Esophagus squamous epithelium (tissue), 4 donors: ENCODE measurements at regions not wholly inside any gene's neighbourhood (a gene's known extent, or its start where the extent isn't known, plus 50 kb on each side); places are given as distances from the start of the nearest gene placed in this dataset.

Experiments
- POLR2A ChIP-seq, 4 donors: fragments of 450-650 bp; IDR thresholded peaks; one replicate each; pipeline ENCODE4 v1.6.1; 2017; ENCODE audit warnings: antibody characterized with exemption in 4 of 4, mild to moderate bottlenecking in 4 of 4, moderate library complexity in 3 of 4
- TF ChIP-seq, protein P1 (sequence below), 6 experiments: fragments of 450-650 bp in 4 of 6; fragments of 200-600 bp in 2 of 6; sonication (generic) in 2 of 6; IDR thresholded peaks; one replicate each; pipeline ENCODE4 v1.5.1; 2016 to 2019; ENCODE audit warnings: antibody characterized with exemption in 6 of 6, mild to moderate bottlenecking in 4 of 6, moderate library complexity in 4 of 6

DNA sequence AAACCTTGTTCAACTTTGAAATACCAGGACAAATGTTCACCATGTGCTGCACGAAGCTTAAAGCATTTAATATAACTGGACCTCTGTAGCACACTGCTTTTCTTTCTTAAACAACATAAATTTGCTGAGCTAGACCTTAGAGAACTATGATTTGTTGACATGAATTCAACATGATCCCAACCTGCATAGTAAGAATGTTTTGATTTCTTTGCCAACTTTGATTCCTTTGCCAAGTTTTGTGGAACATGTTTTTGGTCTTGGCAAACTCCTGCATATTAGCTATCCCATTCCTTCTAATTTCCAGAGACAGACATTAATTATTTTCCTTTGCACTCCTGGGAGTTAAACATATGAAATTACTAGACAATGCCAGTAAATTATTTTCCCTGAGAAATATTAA, 197.2 kb upstream of the RBMS3 start:
- TF ChIP-seq, protein P1, sequence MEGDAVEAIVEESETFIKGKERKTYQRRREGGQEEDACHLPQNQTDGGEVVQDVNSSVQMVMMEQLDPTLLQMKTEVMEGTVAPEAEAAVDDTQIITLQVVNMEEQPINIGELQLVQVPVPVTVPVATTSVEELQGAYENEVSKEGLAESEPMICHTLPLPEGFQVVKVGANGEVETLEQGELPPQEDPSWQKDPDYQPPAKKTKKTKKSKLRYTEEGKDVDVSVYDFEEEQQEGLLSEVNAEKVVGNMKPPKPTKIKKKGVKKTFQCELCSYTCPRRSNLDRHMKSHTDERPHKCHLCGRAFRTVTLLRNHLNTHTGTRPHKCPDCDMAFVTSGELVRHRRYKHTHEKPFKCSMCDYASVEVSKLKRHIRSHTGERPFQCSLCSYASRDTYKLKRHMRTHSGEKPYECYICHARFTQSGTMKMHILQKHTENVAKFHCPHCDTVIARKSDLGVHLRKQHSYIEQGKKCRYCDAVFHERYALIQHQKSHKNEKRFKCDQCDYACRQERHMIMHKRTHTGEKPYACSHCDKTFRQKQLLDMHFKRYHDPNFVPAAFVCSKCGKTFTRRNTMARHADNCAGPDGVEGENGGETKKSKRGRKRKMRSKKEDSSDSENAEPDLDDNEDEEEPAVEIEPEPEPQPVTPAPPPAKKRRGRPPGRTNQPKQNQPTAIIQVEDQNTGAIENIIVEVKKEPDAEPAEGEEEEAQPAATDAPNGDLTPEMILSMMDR (IDR thresholded peaks at IDR 0.05), result no peak
- no peak for TF ChIP-seq POLR2A (IDR thresholded peaks at IDR 0.05)
